Activated T-cell treated with anti-CD3 and anti-CD28 coated beads for 24 hours (primary cell): ENCODE measurements at regions not wholly inside any gene's neighbourhood (a gene's known extent, or its start where the extent isn't known, plus 50 kb on each side); places are given as distances from the start of the nearest gene placed in this dataset.

Experiments
- DNase-seq: peaks from one replicate; pipeline ENCODE4 v3.0.0-alpha.2; 2020; ENCODE audit warnings: low read depth

- no peak for DNase-seq
Observed at GRCh38 chr2:238701341-238702206, 146.3 kb upstream of the TWIST2 start.

- DNase-seq, result no peak
Observed at GRCh38 chr2:238702276-238703052, 145.4 kb upstream of the TWIST2 start.

GRCh38 chr2:238703053-238703415, 144.9 kb upstream of the TWIST2 start:
- DNase-seq, result no peak

- DNase-seq, result no peak
Observed at GRCh38 chr2:238703436-238703835, 144.4 kb upstream of the TWIST2 start.

GRCh38 chr2:238704471-238705225, 143.2 kb upstream of the TWIST2 start:
- DNase-seq, result no peak

- no peak for DNase-seq
Observed at GRCh38 chr2:238706163-238706562, 141.7 kb upstream of the TWIST2 start.

GRCh38 chr2:238706673-238707072, 141.2 kb upstream of the TWIST2 start:
- no peak for DNase-seq

- no peak for DNase-seq
Observed at GRCh38 chr2:238709325-238710025, 138.4 kb upstream of the TWIST2 start.

- no peak for DNase-seq
Observed at GRCh38 chr2:238710032-238710735, 137.7 kb upstream of the TWIST2 start.

- no peak for DNase-seq
Observed at GRCh38 chr2:238710787-238711186, 137.1 kb upstream of the TWIST2 start.

GRCh38 chr2:238711346-238711745, 136.5 kb upstream of the TWIST2 start:
- DNase-seq, result no peak

- DNase-seq, result no peak
Observed at GRCh38 chr2:238712011-238712410, 135.9 kb upstream of the TWIST2 start.

- DNase-seq, result no peak
Observed at GRCh38 chr2:238713198-238713826, 134.6 kb upstream of the TWIST2 start.

GRCh38 chr2:238714038-238714528, 133.8 kb upstream of the TWIST2 start:
- no peak for DNase-seq

GRCh38 chr2:238716171-238716570, 131.7 kb upstream of the TWIST2 start:
- DNase-seq, result no peak

- DNase-seq, result no peak
Observed at GRCh38 chr2:238716585-238716984, 131.3 kb upstream of the TWIST2 start.

GRCh38 chr2:238717084-238717483, 130.8 kb upstream of the TWIST2 start:
- no peak for DNase-seq

GRCh38 chr2:238719641-238720040, 128.2 kb upstream of the TWIST2 start:
- DNase-seq, result no peak

- peak; percentile 38 for DNase-seq
Observed at GRCh38 chr2:238720232-238720672, 127.6 kb upstream of the TWIST2 start.

GRCh38 chr2:238722181-238722580, 125.7 kb upstream of the TWIST2 start:
- DNase-seq, result no peak

GRCh38 chr2:238722883-238723282, 125.0 kb upstream of the TWIST2 start:
- DNase-seq, result no peak
